ENCODE measurements at regions not wholly inside any gene's neighbourhood (a gene's known extent, or its start where the extent isn't known, plus 50 kb on each side); places are given as distances from the start of the nearest gene placed in this dataset.

- TF ChIP-seq, protein P1, sequence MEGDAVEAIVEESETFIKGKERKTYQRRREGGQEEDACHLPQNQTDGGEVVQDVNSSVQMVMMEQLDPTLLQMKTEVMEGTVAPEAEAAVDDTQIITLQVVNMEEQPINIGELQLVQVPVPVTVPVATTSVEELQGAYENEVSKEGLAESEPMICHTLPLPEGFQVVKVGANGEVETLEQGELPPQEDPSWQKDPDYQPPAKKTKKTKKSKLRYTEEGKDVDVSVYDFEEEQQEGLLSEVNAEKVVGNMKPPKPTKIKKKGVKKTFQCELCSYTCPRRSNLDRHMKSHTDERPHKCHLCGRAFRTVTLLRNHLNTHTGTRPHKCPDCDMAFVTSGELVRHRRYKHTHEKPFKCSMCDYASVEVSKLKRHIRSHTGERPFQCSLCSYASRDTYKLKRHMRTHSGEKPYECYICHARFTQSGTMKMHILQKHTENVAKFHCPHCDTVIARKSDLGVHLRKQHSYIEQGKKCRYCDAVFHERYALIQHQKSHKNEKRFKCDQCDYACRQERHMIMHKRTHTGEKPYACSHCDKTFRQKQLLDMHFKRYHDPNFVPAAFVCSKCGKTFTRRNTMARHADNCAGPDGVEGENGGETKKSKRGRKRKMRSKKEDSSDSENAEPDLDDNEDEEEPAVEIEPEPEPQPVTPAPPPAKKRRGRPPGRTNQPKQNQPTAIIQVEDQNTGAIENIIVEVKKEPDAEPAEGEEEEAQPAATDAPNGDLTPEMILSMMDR (IDR thresholded peaks at IDR 0.05): no peak
- Histone ChIP-seq H3K9me3 (no peaks in the 10 kb centered on the region), H3K27ac (no peak overlapping the region), H3K36me3 (no peaks in the 10 kb centered on the region), H3K27me3 (no peaks in the 10 kb centered on the region), H3K4me1 (no peaks in the 10 kb centered on the region), H3K4me3 (no peak overlapping the region)
- no peak for DNase-seq (ENCODE audit: low spot score in 2 of 2)
- intact Hi-C loops (cut with DNase I): no loop called here
Observed at GRCh38 chrX:110578270-110578669, 217.3 kb downstream of the CHRDL1 start.

GRCh38 chrX:110584083-110584482, 211.5 kb downstream of the CHRDL1 start:
- no peaks in the 10 kb centered on the region for H3K27me3 ChIP-seq
- no peak overlapping the region for H3K4me3 ChIP-seq
- H3K27ac ChIP-seq: no peak overlapping the region
- intact Hi-C loops (cut with DNase I): no loop called here
- H3K36me3 ChIP-seq: no peaks in the 10 kb centered on the region
- TF ChIP-seq, protein P1 (IDR thresholded peaks at IDR 0.05): no peak
- DNase-seq (ENCODE audit: low spot score in 2 of 2): no peak
- no peaks in the 10 kb centered on the region for H3K4me1 ChIP-seq
- H3K9me3 ChIP-seq: no peaks in the 10 kb centered on the region

GRCh38 chrX:110588164-110588563, 207.5 kb downstream of the CHRDL1 start:
- Histone ChIP-seq H3K9me3 (no peaks in the 10 kb centered on the region), H3K27ac (no peak overlapping the region), H3K4me1 (no peaks in the 10 kb centered on the region), H3K4me3 (no peak overlapping the region), H3K36me3 (no peaks in the 10 kb centered on the region), H3K27me3 (no peaks in the 10 kb centered on the region)
- TF ChIP-seq, protein P1 (IDR thresholded peaks at IDR 0.05): no peak
- intact Hi-C loops (cut with DNase I): no loop called here
- no peak for DNase-seq (ENCODE audit: low spot score in 2 of 2)

DNA sequence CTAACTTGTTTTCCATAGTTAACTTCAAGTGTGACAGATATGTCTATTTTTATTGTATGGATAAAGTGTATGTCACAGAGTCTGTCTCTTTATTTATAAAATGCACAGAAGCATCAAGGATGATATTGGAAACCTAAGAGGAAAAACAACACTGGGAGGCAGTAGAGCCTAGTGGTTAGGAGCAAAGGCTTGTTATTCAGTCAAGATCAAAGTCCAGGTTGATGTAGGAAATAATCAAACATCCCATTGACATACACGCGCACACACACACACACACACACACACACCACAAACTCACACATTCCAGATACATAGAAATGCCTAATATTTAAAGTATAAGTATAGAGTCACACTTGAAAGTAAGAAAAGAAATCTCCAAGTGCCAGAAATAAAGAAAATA, 206.8 kb downstream of the CHRDL1 start:
- no peaks in the 10 kb centered on the region for H3K36me3 ChIP-seq
- no peak for DNase-seq (ENCODE audit: low spot score in 2 of 2)
- H3K27me3 ChIP-seq: no peaks in the 10 kb centered on the region
- intact Hi-C loops (cut with DNase I): no loop called here
- TF ChIP-seq, protein P1 (IDR thresholded peaks at IDR 0.05): no peak
- no peaks in the 10 kb centered on the region for H3K9me3 ChIP-seq
- H3K4me3 ChIP-seq: no peak overlapping the region
- H3K4me1 ChIP-seq: no peaks in the 10 kb centered on the region
- H3K27ac ChIP-seq: no peak overlapping the region

GRCh38 chrX:110600745-110601310, 194.8 kb downstream of the CHRDL1 start:
- Histone ChIP-seq H3K4me1 (no peaks in the 10 kb centered on the region), H3K9me3 (no peaks in the 10 kb centered on the region), H3K36me3 (no peaks in the 10 kb centered on the region), H3K27ac (no peak overlapping the region), H3K27me3 (no peaks in the 10 kb centered on the region), H3K4me3 (no peak overlapping the region)
- TF ChIP-seq, protein P1 (IDR thresholded peaks at IDR 0.05): no peak
- intact Hi-C loops (cut with DNase I): no loop called here
- no peak for DNase-seq (ENCODE audit: low spot score in 2 of 2)

GRCh38 chrX:110614596-110614995, 181.0 kb downstream of the CHRDL1 start:
- no peak overlapping the region for H3K27ac ChIP-seq
- no peaks in the 10 kb centered on the region for H3K27me3 ChIP-seq
- TF ChIP-seq, protein P1 (IDR thresholded peaks at IDR 0.05): no peak
- no peak for DNase-seq (ENCODE audit: low spot score in 2 of 2)
- intact Hi-C loops (cut with DNase I): no loop called here
- no peaks in the 10 kb centered on the region for H3K36me3 ChIP-seq
- no peaks in the 10 kb centered on the region for H3K4me1 ChIP-seq
- H3K9me3 ChIP-seq: peaks cover 0 to 3% of the 10 kb centered on the region in 2 donors
- no peak overlapping the region for H3K4me3 ChIP-seq
